Neuron (in vitro differentiated cells): ENCODE measurements at regions not wholly inside any gene's neighbourhood (a gene's known extent, or its start where the extent isn't known, plus 50 kb on each side); places are given as distances from the start of the nearest gene placed in this dataset.

Source experiments
- H2AFZ ChIP-seq: one replicate; pipeline ENCODE4 v1.6.1; 2013; ENCODE audit warnings: low read depth, mild to moderate bottlenecking, inconsistent platforms, low read length, moderate library complexity
- H3K27me3 ChIP-seq: one replicate; pipeline ENCODE4 v1.6.1; 2013; ENCODE audit warnings: low read length; ENCODE audit not compliant: insufficient read depth
- H3K36me3 ChIP-seq: one replicate; pipeline ENCODE4 v1.6.1; 2013; ENCODE audit warnings: low read length; ENCODE audit not compliant: insufficient read depth
- H3K4me1 ChIP-seq: one replicate; pipeline ENCODE4 v1.6.1; 2013; ENCODE audit warnings: low read length; ENCODE audit not compliant: insufficient read depth
- H3K4me3 ChIP-seq: 2 replicates; pipeline ENCODE4 v1.5.1; 2013; ENCODE audit warnings: mild to moderate bottlenecking, low read length, moderate library complexity
- H3K9me3 ChIP-seq: one replicate; pipeline ENCODE4 v1.6.1; 2013; ENCODE audit warnings: low read length

- Histone ChIP-seq H3K4me1 (peaks cover 6% of the 10 kb centered on the region), H3K4me3 (no peak overlapping the region), H3K27me3 (no peaks in the 10 kb centered on the region), H3K36me3 (peaks cover 19% of the 10 kb centered on the region), H3K9me3 (peaks cover 6% of the 10 kb centered on the region), H2AFZ (no peak overlapping the region)
Measured at GRCh38 chr11:70496591-70497535, 98.5 kb downstream of the CTTN start.

GRCh38 chr11:70497536-70498075 lies 99.3 kb downstream of the CTTN start:
- no peak overlapping the region for H2AFZ ChIP-seq
- H3K27me3 ChIP-seq = no peaks in the 10 kb centered on the region
- H3K9me3 ChIP-seq = no peaks in the 10 kb centered on the region
- H3K36me3 ChIP-seq = peaks cover 13% of the 10 kb centered on the region
- H3K4me1 ChIP-seq = peaks cover 6% of the 10 kb centered on the region
- no peak overlapping the region for H3K4me3 ChIP-seq

DNA sequence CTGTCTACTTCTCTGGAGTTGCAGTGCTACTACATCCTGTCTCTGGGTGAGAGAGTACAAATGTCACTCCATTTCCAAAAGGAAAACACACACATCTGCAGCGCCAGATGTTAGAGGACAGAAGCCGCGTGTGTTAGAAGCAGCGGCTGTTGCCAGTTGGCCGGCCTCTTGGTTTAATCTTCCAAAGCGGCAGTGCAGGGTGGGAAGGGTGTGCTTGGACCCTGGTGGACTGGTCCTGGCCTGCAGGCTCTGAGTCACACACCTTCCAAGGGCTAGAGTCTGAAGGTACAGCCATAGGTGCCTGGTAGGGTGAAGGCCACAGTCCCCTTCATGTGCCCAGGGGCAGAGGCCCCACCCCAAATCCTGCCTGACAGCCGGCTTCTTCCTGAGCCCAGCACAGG lies 99.8 kb downstream of the CTTN start:
- Histone ChIP-seq H3K4me1 (peaks cover 12% of the 10 kb centered on the region), H3K4me3 (no peak overlapping the region), H3K9me3 (no peaks in the 10 kb centered on the region), H3K36me3 (peaks cover 13% of the 10 kb centered on the region), H3K27me3 (no peaks in the 10 kb centered on the region), H2AFZ (no peak overlapping the region)

GRCh38 chr11:70498976-70499801 lies 100.9 kb downstream of the CTTN start:
- Histone ChIP-seq H3K36me3 (peaks cover 10% of the 10 kb centered on the region), H3K27me3 (no peaks in the 10 kb centered on the region), H3K4me1 (peaks cover 22% of the 10 kb centered on the region), H3K4me3 (no peak overlapping the region), H2AFZ (no peak overlapping the region), H3K9me3 (no peaks in the 10 kb centered on the region)

- no peak overlapping the region for H2AFZ ChIP-seq
- H3K9me3 ChIP-seq = no peaks in the 10 kb centered on the region
- peaks cover 7% of the 10 kb centered on the region for H3K36me3 ChIP-seq
- no peaks in the 10 kb centered on the region for H3K27me3 ChIP-seq
- H3K4me1 ChIP-seq = peaks cover 25% of the 10 kb centered on the region
- no peak overlapping the region for H3K4me3 ChIP-seq
Measured at GRCh38 chr11:70500076-70500847, 101.9 kb downstream of the CTTN start.

DNA sequence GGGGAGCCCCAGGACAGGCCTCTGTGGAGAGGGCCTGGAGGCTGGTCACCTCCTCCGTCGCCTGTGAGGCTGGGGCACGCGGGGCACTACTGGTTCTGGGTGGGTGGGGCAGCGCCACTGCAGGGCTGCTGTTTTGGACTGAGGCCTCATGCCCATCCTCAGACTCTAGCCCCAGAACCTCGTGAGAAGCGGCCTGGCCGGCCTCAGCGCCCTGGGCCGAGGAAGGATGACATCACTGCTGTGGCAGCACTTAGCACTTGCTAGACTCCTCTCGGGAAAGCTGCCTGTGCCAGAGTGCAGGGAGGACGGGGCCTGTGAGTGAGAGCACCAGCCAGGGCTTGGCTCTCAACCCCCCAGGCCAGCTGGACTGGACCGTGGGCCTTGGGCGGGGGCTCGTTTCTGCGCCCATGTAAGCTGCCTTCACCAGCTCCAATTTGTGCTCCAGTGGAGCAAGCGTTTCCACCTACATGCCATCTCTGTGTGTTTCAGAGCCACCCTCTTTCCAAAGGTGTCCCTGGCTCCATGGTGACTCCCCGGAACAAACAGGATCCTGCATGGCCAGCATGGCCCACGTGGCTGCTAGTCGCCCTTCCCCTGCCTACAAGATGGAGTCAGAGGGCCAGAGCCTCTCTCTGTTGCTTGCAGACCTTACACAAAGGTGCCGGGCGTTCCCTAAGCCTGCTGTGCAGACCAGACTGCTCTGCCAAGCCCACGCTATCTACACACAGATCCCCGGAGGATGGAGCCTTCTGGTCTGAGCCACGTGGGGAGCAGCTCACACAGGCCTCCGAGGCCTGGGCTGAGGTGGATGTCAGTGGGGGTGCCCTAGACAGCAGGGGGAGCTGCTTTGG lies 102.9 kb downstream of the CTTN start:
- Histone ChIP-seq H3K27me3 (no peaks in the 10 kb centered on the region), H3K9me3 (no peaks in the 10 kb centered on the region), H2AFZ (no peak overlapping the region), H3K36me3 (peaks cover 7% of the 10 kb centered on the region), H3K4me1 (peaks cover 25% of the 10 kb centered on the region), H3K4me3 (no peak overlapping the region)

GRCh38 chr11:70501933-70502540 lies 103.7 kb downstream of the CTTN start:
- Histone ChIP-seq H2AFZ (no peak overlapping the region), H3K4me1 (peaks cover 25% of the 10 kb centered on the region), H3K36me3 (peaks cover 7% of the 10 kb centered on the region), H3K27me3 (no peaks in the 10 kb centered on the region), H3K4me3 (no peak overlapping the region), H3K9me3 (no peaks in the 10 kb centered on the region)

GRCh38 chr11:70502677-70503467 lies 104.5 kb downstream of the CTTN start:
- peaks cover 25% of the 10 kb centered on the region for H3K4me1 ChIP-seq
- no peaks in the 10 kb centered on the region for H3K27me3 ChIP-seq
- no peaks in the 10 kb centered on the region for H3K9me3 ChIP-seq
- no peak overlapping the region for H2AFZ ChIP-seq
- peaks cover 4% of the 10 kb centered on the region for H3K36me3 ChIP-seq
- H3K4me3 ChIP-seq = no peak overlapping the region

DNA sequence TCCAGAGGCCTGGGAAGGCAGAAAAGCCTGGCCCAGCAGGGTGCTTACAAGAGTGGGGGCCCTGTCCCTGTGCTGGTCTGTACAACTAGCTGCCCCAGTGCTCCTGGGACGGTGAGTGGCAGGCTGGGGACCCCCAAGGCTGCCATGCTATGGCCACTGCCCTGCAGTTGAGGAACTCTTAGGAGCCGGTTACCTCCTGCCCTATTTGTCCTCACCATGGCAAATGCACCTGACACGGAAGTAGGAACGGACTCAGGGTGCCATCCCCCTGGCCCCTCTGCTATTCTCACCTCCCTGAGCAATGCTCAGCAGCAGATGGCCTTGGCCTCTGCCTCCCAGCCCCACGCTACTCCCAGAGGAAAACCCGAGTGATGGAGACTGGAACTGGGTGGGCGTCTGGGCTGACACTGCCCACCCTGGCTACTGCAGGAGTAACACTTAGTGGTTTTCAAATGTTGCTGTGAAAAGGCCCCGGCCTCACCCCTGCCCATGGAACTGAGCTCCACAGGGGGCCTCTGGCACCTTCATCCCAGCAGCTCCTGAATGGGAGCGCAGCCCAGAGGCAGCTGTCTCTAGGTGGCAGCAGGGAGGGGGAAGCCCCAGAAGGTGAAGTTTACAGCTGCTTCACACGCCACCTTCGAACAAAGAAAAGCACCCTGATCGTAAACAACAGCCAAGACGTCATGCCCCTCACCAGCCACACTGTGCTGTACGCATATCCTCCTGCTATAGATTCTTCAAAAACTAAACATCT lies 105.3 kb downstream of the CTTN start:
- Histone ChIP-seq H3K36me3 (peaks cover 4% of the 10 kb centered on the region), H2AFZ (no peak overlapping the region), H3K27me3 (no peaks in the 10 kb centered on the region), H3K4me1 (peaks cover 25% of the 10 kb centered on the region), H3K9me3 (no peaks in the 10 kb centered on the region), H3K4me3 (no peak overlapping the region)

- Histone ChIP-seq H3K9me3 (no peaks in the 10 kb centered on the region), H3K27me3 (no peaks in the 10 kb centered on the region), H2AFZ (no peak overlapping the region), H3K4me3 (no peak overlapping the region), H3K4me1 (peaks cover 25% of the 10 kb centered on the region), H3K36me3 (peaks cover 4% of the 10 kb centered on the region)
Measured at GRCh38 chr11:70504246-70505020, 106.1 kb downstream of the CTTN start.
